HCEC 1CT (cell line): ENCODE measurements at regions not wholly inside any gene's neighbourhood (a gene's known extent, or its start where the extent isn't known, plus 50 kb on each side); places are given as distances from the start of the nearest gene placed in this dataset.
"Not testable (repeated sequence)": the region's sequence is repeated elsewhere in the genome, so short reads cannot be mapped to it uniquely, and the experiment has no call there.

Experiments used
- DNase-seq: peaks from one replicate; pipeline ENCODE4 v3.0.0-alpha.2; 2017

- DNase-seq, result no peak
Measured at GRCh38 chr6:77322604-77323003, 140.7 kb downstream of the HTR1B start.

GRCh38 chr6:77318256-77318655 lies 145.0 kb downstream of the HTR1B start:
- no peak for DNase-seq

- no peak for DNase-seq
Measured at GRCh38 chr6:77313595-77313994, 149.7 kb downstream of the HTR1B start.

GRCh38 chr6:77299931-77300330 lies 163.4 kb downstream of the HTR1B start:
- DNase-seq, result no peak

- no peak for DNase-seq
Measured at GRCh38 chr6:77298283-77298682, 165.0 kb downstream of the HTR1B start.

GRCh38 chr6:77292564-77293546 lies 170.4 kb downstream of the HTR1B start:
- DNase-seq, result peak; percentile 94

- DNase-seq, result peak; percentile 51
Measured at GRCh38 chr6:77290798-77291197, 172.5 kb downstream of the HTR1B start.

GRCh38 chr6:77286541-77286940 lies 176.8 kb downstream of the HTR1B start:
- DNase-seq, result no peak

GRCh38 chr6:77273929-77274328 lies 189.4 kb downstream of the HTR1B start:
- DNase-seq, result no peak

- DNase-seq, result no peak
Measured at GRCh38 chr6:77264970-77265369, 198.3 kb downstream of the HTR1B start.

- no peak for DNase-seq
Measured at GRCh38 chr6:77263003-77263402, 200.3 kb downstream of the HTR1B start.

GRCh38 chr6:77251801-77252200 lies 211.5 kb downstream of the HTR1B start:
- DNase-seq, result not testable (repeated sequence)

GRCh38 chr6:77249560-77249959 lies 213.7 kb downstream of the HTR1B start:
- DNase-seq, result no peak

- DNase-seq, result no peak
Measured at GRCh38 chr6:77245026-77245425, 218.3 kb downstream of the HTR1B start.

- DNase-seq, result no peak
Measured at GRCh38 chr6:77231438-77232305, 231.6 kb downstream of the HTR1B start.

GRCh38 chr6:77228279-77228678 lies 235.0 kb downstream of the HTR1B start:
- no peak for DNase-seq

- DNase-seq, result no peak
Measured at GRCh38 chr6:77217896-77218295, 245.4 kb downstream of the HTR1B start.

GRCh38 chr6:77205936-77206335 lies 257.4 kb downstream of the HTR1B start:
- DNase-seq, result no peak

- no peak for DNase-seq
Measured at GRCh38 chr6:77204555-77204954, 258.7 kb downstream of the HTR1B start.

- no peak for DNase-seq
Measured at GRCh38 chr6:77183447-77183846, 279.8 kb downstream of the HTR1B start.

- DNase-seq, result no peak
Measured at GRCh38 chr6:77181749-77182148, 281.5 kb downstream of the HTR1B start.

GRCh38 chr6:77180326-77180725 lies 283.0 kb downstream of the HTR1B start:
- DNase-seq, result peak; percentile 30

GRCh38 chr6:77178821-77179220 lies 284.5 kb downstream of the HTR1B start:
- DNase-seq, result peak; percentile 78

- DNase-seq, result no peak
Measured at GRCh38 chr6:77177470-77177869, 285.8 kb downstream of the HTR1B start.
